A549 (cell line): ENCODE measurements at regions not wholly inside any gene's neighbourhood (a gene's known extent, or its start where the extent isn't known, plus 50 kb on each side); places are given as distances from the start of the nearest gene placed in this dataset.
"Not testable (repeated sequence)": the region's sequence is repeated elsewhere in the genome, so short reads cannot be mapped to it uniquely, and the experiment has no call there.

ENCODE experiments used
- ATAC-seq, 2 experiments: fragments of 200-7000 bp in 1 of 2; fragments of >200 bp in 1 of 2; cut with Nextera tagmentation in 1 of 2; cut with Tn5 transposase in 1 of 2; 3 replicates each; pipeline versions ENCODE4 v1.8.0 to v1.9.1; 2018 to 2020; ENCODE audit warnings: mild to moderate bottlenecking in 1 of 2, moderate library complexity in 1 of 2
- CTCF ChIA-PET: fragments of 300-600 bp; sonication (Branson Sonifier 250); formaldehyde crosslinking; extraction: SDS; loops from one replicate; lab custom pipeline; 2021; ENCODE audit warnings: antibody characterized with exemption, inconsistent platforms; lab: Yijun Ruan, JAX
- POLR2A ChIA-PET: fragments of 350-600 bp; formaldehyde crosslinking; extraction: SDS; loops from one replicate; lab custom pipeline; 2021; ENCODE audit warnings: antibody characterized with exemption, inconsistent platforms; lab: Yijun Ruan, JAX
- DNase-seq, 2 experiments: peaks; one replicate each; pipeline versions ENCODE4 v3.0.0 to v3.0.0-alpha.2; 2011 to 2016; ENCODE audit warnings: low read depth in 1 of 2, low spot score in 1 of 2
- FAIRE-seq: peaks from 2 replicates; lab custom pipeline; 2011; peaks lifted over from hg19 to GRCh38; lab: Jason Lieb, UNC
- H3K27ac ChIP-seq, 2 experiments: fragments of >200 bp; sonication (Bioruptor Twin); formaldehyde crosslinking; 3 replicates each; pipeline ENCODE4 v1.5.1; 2016 to 2017
- H3K4me1 ChIP-seq: fragments of >200 bp; sonication (Bioruptor Twin); formaldehyde crosslinking; 3 replicates; pipeline ENCODE4 v1.6.1; 2016
- H3K4me2 ChIP-seq: fragments of >200 bp; sonication (Bioruptor Twin); formaldehyde crosslinking; 3 replicates; pipeline ENCODE4 v1.6.1; 2016
- H3K4me3 ChIP-seq: fragments of >200 bp; sonication (Bioruptor Twin); formaldehyde crosslinking; 3 replicates; pipeline ENCODE4 v1.5.1; 2016
- H3K9me3 ChIP-seq: fragments of >200 bp; sonication (Bioruptor Twin); formaldehyde crosslinking; 3 replicates; pipeline ENCODE4 v1.6.1; 2016
- CBX8 ChIP-seq: fragments of 200-600 bp; sonication (generic); IDR thresholded peaks from 2 replicates; pipeline ENCODE4 v1.6.1; 2016
- CEBPB ChIP-seq, 2 experiments: fragments of >200 bp in 1 of 2; sonication (Bioruptor Twin) in 1 of 2; formaldehyde crosslinking in 1 of 2; IDR thresholded peaks; 2 replicates each; pipeline ENCODE4 v1.6.1; 2012 to 2016
- CHD2 ChIP-seq: fragments of 150-350 bp; IDR thresholded peaks from 2 replicates; pipeline ENCODE4 v1.6.1; 2014; ENCODE audit warnings: low read length; ENCODE audit not compliant: partially characterized antibody
- ELK1 ChIP-seq: fragments of 150-350 bp; IDR thresholded peaks from 2 replicates; pipeline ENCODE4 v1.6.1; 2014; ENCODE audit warnings: low read depth, mild to moderate bottlenecking, low read length
- EP300 ChIP-seq, 2 experiments: fragments of >200 bp; sonication (Bioruptor Twin); formaldehyde crosslinking; IDR thresholded peaks; 2 replicates in 1 of 2; 3 replicates in 1 of 2; pipeline ENCODE4 v1.6.1; 2016 to 2017
- ESRRA ChIP-seq: fragments of 150-350 bp; IDR thresholded peaks from 2 replicates; pipeline ENCODE4 v1.6.1; 2014; ENCODE audit warnings: mild to moderate bottlenecking, low read length, borderline replicate concordance
- FOSB ChIP-seq: fragments of 250-450 bp; sonication (Bioruptor Pico); IDR thresholded peaks from 2 replicates; pipeline ENCODE4 v1.5.0; 2020; ENCODE audit warnings: mild to moderate bottlenecking, moderate library complexity
- FOXS1 ChIP-seq: fragments of 250-450 bp; sonication (Bioruptor Pico); IDR thresholded peaks from 2 replicates; pipeline ENCODE4 v1.5.0; 2020; ENCODE audit warnings: mild to moderate bottlenecking, moderate library complexity
- GATA3 ChIP-seq: IDR thresholded peaks from 2 replicates; pipeline ENCODE4 v1.6.1; 2012; ENCODE audit warnings: borderline replicate concordance
- HES2 ChIP-seq: fragments of >200 bp; sonication (Bioruptor Twin); formaldehyde crosslinking; IDR thresholded peaks from 2 replicates; pipeline ENCODE4 v1.6.1; 2016
- HEYL ChIP-seq: fragments of 250-450 bp; sonication (Bioruptor Pico); IDR thresholded peaks from 2 replicates; pipeline ENCODE4 v1.8.0; 2021; ENCODE audit warnings: mild to moderate bottlenecking, moderate library complexity
- HMGXB4 ChIP-seq: fragments of 250-450 bp; sonication (Bioruptor Pico); IDR thresholded peaks from 2 replicates; pipeline ENCODE4 v1.5.0; 2021; ENCODE audit warnings: mild to moderate bottlenecking, moderate library complexity, borderline replicate concordance
- HOXA7 ChIP-seq: fragments of 250-450 bp; sonication (Bioruptor Pico); IDR thresholded peaks from 2 replicates; pipeline ENCODE4 v1.5.0; 2020; ENCODE audit warnings: mild to moderate bottlenecking, moderate library complexity
- JUN ChIP-seq, 2 experiments: fragments of >200 bp; sonication (Bioruptor Twin); formaldehyde crosslinking; IDR thresholded peaks; 2 replicates in 1 of 2; 3 replicates in 1 of 2; pipeline ENCODE4 v1.6.1; 2016 to 2017
- JUNB ChIP-seq: fragments of >200 bp; sonication (Bioruptor Twin); formaldehyde crosslinking; IDR thresholded peaks from 2 replicates; pipeline ENCODE4 v1.6.1; 2016
- KDM1A ChIP-seq: fragments of 200-600 bp; sonication (generic); IDR thresholded peaks from 2 replicates; pipeline ENCODE4 v1.6.1; 2016; ENCODE audit warnings: low read depth, mild to moderate bottlenecking
- MAFK ChIP-seq: fragments of 450-650 bp; IDR thresholded peaks from 2 replicates; pipeline ENCODE4 v1.6.1; 2014; ENCODE audit not compliant: partially characterized antibody
- MAX ChIP-seq: IDR thresholded peaks from 2 replicates; pipeline ENCODE4 v1.6.1; 2012
- MAZ ChIP-seq: fragments of 150-350 bp; IDR thresholded peaks from 2 replicates; pipeline ENCODE4 v1.6.1; 2014; ENCODE audit warnings: antibody characterized with exemption, low read depth, low read length, borderline replicate concordance
- MYC ChIP-seq: IDR thresholded peaks from 2 replicates; pipeline ENCODE4 v1.6.1; 2012; ENCODE audit warnings: mild to moderate bottlenecking, inconsistent platforms, low read length, improper control_type of control experiment, borderline replicate concordance
- PBX3 ChIP-seq: IDR thresholded peaks from 2 replicates; pipeline ENCODE4 v1.6.1; 2012
- PHF8 ChIP-seq: fragments of 200-600 bp; sonication (generic); IDR thresholded peaks from 2 replicates; pipeline ENCODE4 v1.6.1; 2016; ENCODE audit warnings: low read depth, mild to moderate bottlenecking, antibody characterized with exemption, moderate library complexity, borderline replicate concordance
- RAD21 ChIP-seq, 2 experiments: fragments of >200 bp in 1 of 2; sonication (Bioruptor Twin) in 1 of 2; formaldehyde crosslinking in 1 of 2; IDR thresholded peaks in 1 of 2; conservative IDR thresholded peaks in 1 of 2; 2 replicates in 1 of 2; 3 replicates in 1 of 2; pipeline ENCODE4 v1.6.1; 2012 to 2018; ENCODE audit warnings: inconsistent platforms in 1 of 2
- RARB ChIP-seq: fragments of 250-450 bp; sonication (Bioruptor Pico); IDR thresholded peaks from 2 replicates; pipeline ENCODE4 v1.8.0; 2021; ENCODE audit warnings: mild to moderate bottlenecking, moderate library complexity
- RNF2 ChIP-seq: fragments of 200-600 bp; sonication (generic); IDR thresholded peaks from 2 replicates; pipeline ENCODE4 v1.6.1; 2016; ENCODE audit warnings: low read depth, mild to moderate bottlenecking, antibody characterized with exemption, moderate library complexity, borderline replicate concordance
- TFCP2L1 ChIP-seq: fragments of 250-450 bp; sonication (Bioruptor Pico); IDR thresholded peaks from 2 replicates; pipeline ENCODE4 v1.5.0; 2021; ENCODE audit warnings: mild to moderate bottlenecking
- ZFP36 ChIP-seq: fragments of 450-650 bp; IDR thresholded peaks from 2 replicates; pipeline ENCODE4 v1.6.1; 2014; ENCODE audit warnings: borderline replicate concordance; ENCODE audit not compliant: partially characterized antibody
- ZNF302 ChIP-seq: fragments of 250-450 bp; sonication (Bioruptor Pico); IDR thresholded peaks from 2 replicates; pipeline ENCODE4 v1.9.0; 2021; ENCODE audit warnings: inconsistent platforms, mild to moderate bottlenecking, moderate library complexity
- ZSCAN20 ChIP-seq: fragments of 250-450 bp; sonication (Bioruptor Pico); IDR thresholded peaks from 2 replicates; pipeline ENCODE4 v1.8.0; 2022; ENCODE audit warnings: mild to moderate bottlenecking, moderate library complexity
- WGBS: methylation state at CpG from one replicate; pipeline ENCODE4 v1.1.6; 2017; ENCODE audit errors: missing lambda C conversion rate; 5-methylcytosine and 5-hydroxymethylcytosine counted together

GRCh38 chr9:31912636-31913035 lies 471.8 kb upstream of the ACO1 start:
- POLR2A ChIA-PET, result no interaction called here
- FAIRE-seq, result no peak

GRCh38 chr9:31916591-31917241 lies 467.7 kb upstream of the ACO1 start:
- Histone ChIP-seq H3K4me3 (no peak overlapping the region), H3K4me2 (no peak overlapping the region), H3K27ac (no peak overlapping the region), H3K4me1 (no peaks in the 10 kb centered on the region), H3K9me3 (no peaks in the 10 kb centered on the region; the same call in 2 of the 3 replicates)
- ChIA-PET CTCF (no interaction called here), POLR2A (no interaction called here)
- FAIRE-seq, result no peak
- no peak for DNase-seq
- TF ChIP-seq HES2, result no peak
- TF ChIP-seq HMGXB4, result no peak
- no peak for TF ChIP-seq MAFK
- TF ChIP-seq ZSCAN20 (CRISPR knock-in tag), result no peak
- no peak for TF ChIP-seq CBX8
- TF ChIP-seq RNF2, result no peak
- TF ChIP-seq EP300 (IDR thresholded peaks at IDR 0.05), result no peak
- no peak for TF ChIP-seq FOSB (CRISPR knock-in tag)
- TF ChIP-seq TFCP2L1 (CRISPR knock-in tag), result no peak
- no peak for TF ChIP-seq HEYL (CRISPR knock-in tag)
- TF ChIP-seq MAX, result no peak
- TF ChIP-seq MYC, result no peak
- TF ChIP-seq RAD21 (conservative IDR thresholded peaks at IDR 0.05 in 1 of 2, IDR thresholded peaks at IDR 0.05 in 1 of 2), result no peak
- TF ChIP-seq JUNB, result no peak
- TF ChIP-seq PHF8, result no peak
- ATAC-seq, result no peak
- WGBS, result 0% methylated on average over 2 of the region's 2 CpGs

More at GRCh38 chr9:31912636-31913035, 471.8 kb upstream of the ACO1 start:
- Histone ChIP-seq H3K4me1 (no peaks in the 10 kb centered on the region), H3K27ac (no peak overlapping the region), H3K4me2 (no peak overlapping the region), H3K4me3 (no peak overlapping the region), H3K9me3 (no peaks in the 10 kb centered on the region)
- ATAC-seq (no peak), DNase-seq (no peak)
- TF ChIP-seq FOSB (CRISPR knock-in tag) (no peak), ZNF302 (CRISPR knock-in tag) (no peak), ZSCAN20 (CRISPR knock-in tag) (no peak), JUN (IDR thresholded peaks at IDR 0.05) (no peak), CHD2 (no peak), MAZ (no peak), MYC (no peak), PHF8 (no peak), ZFP36 (no peak), FOXS1 (CRISPR knock-in tag) (no peak), ELK1 (no peak), RARB (CRISPR knock-in tag) (no peak), RNF2 (no peak), HOXA7 (CRISPR knock-in tag) (no peak), HES2 (no peak), KDM1A (no peak), GATA3 (no peak), PBX3 (no peak), CEBPB (IDR thresholded peaks at IDR 0.05) (no peak), ESRRA (no peak)
- CTCF ChIA-PET, result no interaction called here

- POLR2A ChIA-PET, H3K27ac ChIP-seq, H3K4me2 ChIP-seq, H3K4me1 ChIP-seq, FAIRE-seq, DNase-seq, ATAC-seq, H3K9me3 ChIP-seq, CTCF ChIA-PET, H3K4me3 ChIP-seq: not testable (repeated sequence)
- WGBS, result 44% methylated on average over 11 of the region's 13 CpGs
Measured at GRCh38 chr9:31937737-31938136, 446.7 kb upstream of the ACO1 start.
